ENCODE measurements at regions not wholly inside any gene's neighbourhood (a gene's known extent, or its start where the extent isn't known, plus 50 kb on each side); places are given as distances from the start of the nearest gene placed in this dataset.

GRCh38 chr5:143596824-143597223 is 193.3 kb upstream of the NR3C1 start:
- intact Hi-C loops (cut with micrococcal nuclease; ENCODE audit: unreplicated experiment): loop anchor here (1.0 to 5.0 kb wide), 6 partner anchors 32 to 372 kb away; no protein-coding TSS in a partner anchor

GRCh38 chr5:143594902-143595818 is 191.7 kb upstream of the NR3C1 start:
- no peaks in the 10 kb centered on the region for H3K9me3 ChIP-seq (ENCODE audit: insufficient read depth, low read depth)
- intact Hi-C loops (cut with micrococcal nuclease; ENCODE audit: unreplicated experiment): loop anchor here (1.0 to 5.0 kb wide), 3 partner anchors 59 to 353 kb away; no protein-coding TSS in a partner anchor
- ChIA-PET CTCF (no interaction called here), POLR2A (ENCODE audit: unreplicated experiment) (no interaction called here)
- no peaks in the 10 kb centered on the region for H3K27me3 ChIP-seq (ENCODE audit: insufficient read depth, low read depth)
- peak; percentile 46 to 83 for DNase-seq
- TF ChIP-seq EZH2 (IDR thresholded peaks at IDR 0.05; ENCODE audit: low read depth): no peak
- TF ChIP-seq CTCF (conservative IDR thresholded peaks at IDR 0.05): no peak
- H3K4me2 ChIP-seq: peak overlapping the region; percentile 70
- H3K4me1 ChIP-seq (replicated peaks; ENCODE audit: insufficient read depth): peaks cover 29% of the 10 kb centered on the region
- H3K27ac ChIP-seq: peak overlapping the region; percentile 97
- TSS peak; percentile 96 for BruUV-seq (replicated peaks)
- H3F3A ChIP-seq (ENCODE audit: insufficient read depth, low read depth): peaks cover 23% of the 10 kb centered on the region
- no peaks in the 10 kb centered on the region for H3K9me2 ChIP-seq (ENCODE audit: insufficient read depth)
- no peaks in the 10 kb centered on the region for H4K20me1 ChIP-seq (ENCODE audit: insufficient read depth)
- H2AFZ ChIP-seq: peak overlapping the region; percentile 23; the same call in 1 of the 2 replicates
- no peaks in the 10 kb centered on the region for H3K79me2 ChIP-seq (ENCODE audit: low read depth)
- H3K36me3 ChIP-seq (ENCODE audit: low read depth): no peaks in the 10 kb centered on the region
- H3K4me3 ChIP-seq: 0 out of 2 replicates have a peak overlapping the region, but pooled peaks have one; percentile 16

More at GRCh38 chr5:143596824-143597223, 193.3 kb upstream of the NR3C1 start:
- BruUV-seq (replicated peaks): no TSS peak
- H3K4me3 ChIP-seq: no peak overlapping the region
- H3K27ac ChIP-seq: peak overlapping the region; percentile 97
- H2AFZ ChIP-seq: no peak overlapping the region
- no peaks in the 10 kb centered on the region for H4K20me1 ChIP-seq (ENCODE audit: insufficient read depth)
- no peaks in the 10 kb centered on the region for H3K27me3 ChIP-seq (ENCODE audit: insufficient read depth, low read depth)
- no peaks in the 10 kb centered on the region for H3K79me2 ChIP-seq (ENCODE audit: low read depth)
- DNase-seq: no peak
- ChIA-PET POLR2A (ENCODE audit: unreplicated experiment) (no interaction called here), CTCF (no interaction called here)
- H3K4me1 ChIP-seq (replicated peaks; ENCODE audit: insufficient read depth): peaks cover 29% of the 10 kb centered on the region
- H3K9me2 ChIP-seq (ENCODE audit: insufficient read depth): no peaks in the 10 kb centered on the region
- H3K36me3 ChIP-seq (ENCODE audit: low read depth): no peaks in the 10 kb centered on the region
- no peak for TF ChIP-seq EZH2 (IDR thresholded peaks at IDR 0.05; ENCODE audit: low read depth)
- no peak for TF ChIP-seq CTCF (conservative IDR thresholded peaks at IDR 0.05)
- H3K4me2 ChIP-seq: peak overlapping the region; percentile 62
- no peaks in the 10 kb centered on the region for H3K9me3 ChIP-seq (ENCODE audit: insufficient read depth, low read depth)
- peaks cover 23% of the 10 kb centered on the region for H3F3A ChIP-seq (ENCODE audit: insufficient read depth, low read depth)

GRCh38 chr5:143593723-143594122 is 190.2 kb upstream of the NR3C1 start:
- TF ChIP-seq CTCF (conservative IDR thresholded peaks at IDR 0.05) (no peak), EZH2 (IDR thresholded peaks at IDR 0.05; ENCODE audit: low read depth) (no peak)
- Histone ChIP-seq H3K4me2 (no peak overlapping the region), H3K27ac (no peak overlapping the region), H2AFZ (no peak overlapping the region), H3K4me1 (replicated peaks; ENCODE audit: insufficient read depth) (peaks cover 29% of the 10 kb centered on the region), H3K79me2 (ENCODE audit: low read depth) (no peaks in the 10 kb centered on the region), H4K20me1 (ENCODE audit: insufficient read depth) (no peaks in the 10 kb centered on the region), H3K36me3 (ENCODE audit: low read depth) (no peaks in the 10 kb centered on the region), H3K9me2 (ENCODE audit: insufficient read depth) (no peaks in the 10 kb centered on the region), H3K9me3 (ENCODE audit: insufficient read depth, low read depth) (no peaks in the 10 kb centered on the region), H3F3A (ENCODE audit: insufficient read depth, low read depth) (peaks cover 23% of the 10 kb centered on the region), H3K4me3 (no peak overlapping the region), H3K27me3 (ENCODE audit: insufficient read depth, low read depth) (no peaks in the 10 kb centered on the region)
- no peak for DNase-seq
- BruUV-seq (replicated peaks): no TSS peak
- intact Hi-C loops (cut with micrococcal nuclease; ENCODE audit: unreplicated experiment): no loop called here
- CTCF ChIA-PET: interaction anchor here (0.5 kb wide), 1 partner anchor 750 kb away, joined by 8 read pairs; no protein-coding TSS in a partner anchor
- POLR2A ChIA-PET (ENCODE audit: unreplicated experiment): no interaction called here

Data from PC-9 (cell line).